Neural cell (in vitro differentiated cells): ENCODE measurements at regions not wholly inside any gene's neighbourhood (a gene's known extent, or its start where the extent isn't known, plus 50 kb on each side); places are given as distances from the start of the nearest gene placed in this dataset.

Experiments
- H2AFZ ChIP-seq: fragments of 200-600, 300-800 bp; sonication (generic), shearing (Covaris generic); 2 replicates; pipeline ENCODE4 v1.6.0; 2014; ENCODE audit warnings: low read depth, mild to moderate bottlenecking, antibody characterized with exemption, low read length, moderate library complexity
- H3F3A ChIP-seq: fragments of 200-600 bp; shearing (Covaris generic); 2 replicates; pipeline ENCODE4 v1.6.1; 2016; ENCODE audit warnings: mild to moderate bottlenecking, moderate library complexity, mixed read lengths, antibody characterized with exemption, low read length; ENCODE audit not compliant: insufficient read depth, poor library complexity, severe bottlenecking
- H3K27ac ChIP-seq: fragments of 200-600, 300-800 bp; sonication (generic), shearing (Covaris generic); 2 replicates; pipeline ENCODE4 v1.5.1; 2014; ENCODE audit warnings: mild to moderate bottlenecking, low read length, moderate library complexity
- H3K27me3 ChIP-seq: fragments of 300-800, 200-600 bp; sonication (generic), shearing (Covaris generic); 2 replicates; pipeline ENCODE4 v1.6.0; 2014; ENCODE audit warnings: mild to moderate bottlenecking, low read depth, low read length, moderate library complexity; ENCODE audit not compliant: insufficient read depth
- H3K36me3 ChIP-seq: fragments of 300-800, 200-600 bp; sonication (generic), shearing (Covaris generic); 2 replicates; pipeline ENCODE4 v1.5.1; 2014; ENCODE audit warnings: mild to moderate bottlenecking, antibody characterized with exemption, low read length, moderate library complexity; ENCODE audit not compliant: insufficient read depth
- H3K4me2 ChIP-seq: fragments of 300-800, 200-600 bp; sonication (generic), shearing (Covaris generic); 2 replicates; pipeline ENCODE4 v1.6.0; 2014; ENCODE audit warnings: mild to moderate bottlenecking, low read length
- H3K4me3 ChIP-seq: fragments of 300-800, 200-600 bp; sonication (generic), shearing (Covaris generic); 2 replicates; pipeline ENCODE4 v1.5.1; 2014; ENCODE audit warnings: mild to moderate bottlenecking, low read length, moderate library complexity
- H3K79me2 ChIP-seq: fragments of 200-600 bp; shearing (Covaris generic); replicated peaks from 2 replicates; pipeline ENCODE4 v1.6.0; 2014; ENCODE audit warnings: mild to moderate bottlenecking, low read length, moderate library complexity; ENCODE audit not compliant: insufficient read depth
- H3K9ac ChIP-seq: fragments of 300-800, 200-600 bp; sonication (generic), shearing (Covaris generic); 2 replicates; pipeline ENCODE4 v1.6.1; 2016; ENCODE audit warnings: mild to moderate bottlenecking, low read length, mixed read lengths
- H3K9me2 ChIP-seq: fragments of 200-600 bp; shearing (Covaris generic); 2 replicates; pipeline ENCODE4 v1.6.1; 2016; ENCODE audit warnings: mild to moderate bottlenecking, low read length, mixed read lengths; ENCODE audit not compliant: insufficient read depth
- H3K9me3 ChIP-seq: fragments of 200-600, 300-800 bp; sonication (generic), shearing (Covaris generic); 2 replicates; pipeline ENCODE4 v1.6.1; 2016; ENCODE audit warnings: mild to moderate bottlenecking, mixed run types, low read length, moderate library complexity, mixed read lengths
- H4K20me1 ChIP-seq: fragments of 200-600 bp; shearing (Covaris generic); 2 replicates; pipeline ENCODE4 v1.6.1; 2016; ENCODE audit warnings: mild to moderate bottlenecking, mixed run types; ENCODE audit not compliant: insufficient read depth
- CTCF ChIP-seq: fragments of 450-650 bp; IDR thresholded peaks from 2 replicates; pipeline ENCODE4 v1.5.1; 2014; ENCODE audit warnings: antibody characterized with exemption, mild to moderate bottlenecking, moderate library complexity; ENCODE audit not compliant: poor library complexity, severe bottlenecking
- EP300 ChIP-seq: fragments of 450-650 bp; conservative IDR thresholded peaks from 2 replicates; pipeline ENCODE4 v1.6.1; 2014; ENCODE audit warnings: antibody characterized with exemption, mild to moderate bottlenecking, moderate library complexity; ENCODE audit not compliant: poor library complexity, severe bottlenecking
- EZH2 ChIP-seq: fragments of 200-600, 300-800 bp; shearing (Covaris generic), sonication (generic); IDR thresholded peaks from 2 replicates; pipeline ENCODE4 v1.6.1; 2014; ENCODE audit warnings: antibody characterized with exemption, low read length, borderline replicate concordance, mild to moderate bottlenecking; ENCODE audit not compliant: insufficient read depth, poor library complexity, severe bottlenecking
- MXI1 ChIP-seq: fragments of 450-650 bp; conservative IDR thresholded peaks from 2 replicates; pipeline ENCODE4 v1.6.1; 2014; ENCODE audit warnings: antibody characterized with exemption, mild to moderate bottlenecking; ENCODE audit not compliant: poor library complexity, severe bottlenecking
- POLR2AphosphoS5 ChIP-seq: IDR thresholded peaks from 2 replicates; pipeline ENCODE4 v1.6.1; 2012
- RAD21 ChIP-seq: fragments of 450-650 bp; conservative IDR thresholded peaks from 2 replicates; pipeline ENCODE4 v1.6.1; 2014; ENCODE audit warnings: antibody characterized with exemption, mild to moderate bottlenecking, moderate library complexity
- REST ChIP-seq: IDR thresholded peaks from 2 replicates; pipeline ENCODE4 v1.6.1; 2012; ENCODE audit warnings: borderline replicate concordance
- SMC3 ChIP-seq: fragments of 450-650 bp; conservative IDR thresholded peaks from 2 replicates; pipeline ENCODE4 v1.6.1; 2014; ENCODE audit warnings: antibody characterized with exemption, mild to moderate bottlenecking, moderate library complexity; ENCODE audit not compliant: poor library complexity
- TAF1 ChIP-seq: IDR thresholded peaks from 2 replicates; pipeline ENCODE4 v1.6.1; 2012; ENCODE audit warnings: low read depth

- no peak overlapping the region for H3K4me2 ChIP-seq
- H3K27ac ChIP-seq, result no peak overlapping the region
- H3K9ac ChIP-seq, result no peak overlapping the region
- no peaks in the 10 kb centered on the region for H3K36me3 ChIP-seq
- H3K27me3 ChIP-seq, result no peaks in the 10 kb centered on the region
- no peak overlapping the region for H3K4me3 ChIP-seq
- H3K79me2 ChIP-seq, result no peaks in the 10 kb centered on the region
- no peaks in the 10 kb centered on the region for H3F3A ChIP-seq
- H3K9me3 ChIP-seq, result no peaks in the 10 kb centered on the region
- H3K9me2 ChIP-seq, result no peaks in the 10 kb centered on the region
- no peak for TF ChIP-seq EP300
- TF ChIP-seq REST, result no peak
- TF ChIP-seq POLR2AphosphoS5, result no peak
- TF ChIP-seq RAD21, result no peak
- no peak for TF ChIP-seq MXI1
- TF ChIP-seq TAF1, result no peak
- TF ChIP-seq CTCF, result no peak
- TF ChIP-seq SMC3, result no peak
- TF ChIP-seq EZH2, result no peak
- no peaks in the 10 kb centered on the region for H4K20me1 ChIP-seq
- H2AFZ ChIP-seq, result no peak overlapping the region
These were observed 123.3 kb upstream of the FAM204A start for GRCh38 chr10:118465300-118465874.

GRCh38 chr10:118463740-118464139 lies 121.6 kb upstream of the FAM204A start:
- H3K9me3 ChIP-seq, result no peaks in the 10 kb centered on the region
- no peaks in the 10 kb centered on the region for H3K27me3 ChIP-seq
- no peak overlapping the region for H3K4me2 ChIP-seq
- H3K9ac ChIP-seq, result no peak overlapping the region
- H3K4me3 ChIP-seq, result no peak overlapping the region
- TF ChIP-seq CTCF (no peak), RAD21 (no peak), EZH2 (no peak), REST (no peak), POLR2AphosphoS5 (no peak), SMC3 (no peak), MXI1 (no peak), EP300 (no peak), TAF1 (no peak)
- no peaks in the 10 kb centered on the region for H3K36me3 ChIP-seq
- H4K20me1 ChIP-seq, result no peaks in the 10 kb centered on the region
- no peaks in the 10 kb centered on the region for H3K9me2 ChIP-seq
- no peaks in the 10 kb centered on the region for H3F3A ChIP-seq
- no peak overlapping the region for H3K27ac ChIP-seq
- no peaks in the 10 kb centered on the region for H3K79me2 ChIP-seq
- no peak overlapping the region for H2AFZ ChIP-seq
